Astrocyte (in vitro differentiated cells and primary cell): ENCODE measurements at regions not wholly inside any gene's neighbourhood (a gene's known extent, or its start where the extent isn't known, plus 50 kb on each side); places are given as distances from the start of the nearest gene placed in this dataset.

Source experiments
- CTCF ChIP-seq: IDR thresholded peaks from 2 replicates; pipeline ENCODE4 v1.5.1; 2011; ENCODE audit warnings: low read depth, mild to moderate bottlenecking, inconsistent platforms, low read length, moderate library complexity; ENCODE audit not compliant: insufficient read depth
- EZH2 ChIP-seq: IDR thresholded peaks from 2 replicates; pipeline ENCODE4 v1.6.1; 2012; ENCODE audit warnings: mild to moderate bottlenecking, low read length, inconsistent platforms; ENCODE audit not compliant: insufficient read depth

- no peak for TF ChIP-seq CTCF
- TF ChIP-seq EZH2, result no peak
These were observed 350.1 kb upstream of the TSHZ2 start for GRCh38 chr20:52622081-52622480.
